GM12891 (cell line): ENCODE measurements at regions not wholly inside any gene's neighbourhood (a gene's known extent, or its start where the extent isn't known, plus 50 kb on each side); places are given as distances from the start of the nearest gene placed in this dataset.

Source experiments
- PAX5 ChIP-seq: IDR thresholded peaks from 2 replicates; pipeline ENCODE4 v1.6.1; 2011; ENCODE audit warnings: low read length, moderate library complexity, mild to moderate bottlenecking; ENCODE audit not compliant: insufficient read depth, severe bottlenecking
- POLR2A ChIP-seq: IDR thresholded peaks from 2 replicates; pipeline ENCODE4 v1.6.1; 2011; ENCODE audit warnings: low read depth, low read length, control low read depth
- POLR2AphosphoS5 ChIP-seq: IDR thresholded peaks from 2 replicates; pipeline ENCODE4 v1.6.1; 2011; ENCODE audit warnings: low read depth, low read length, control low read depth
- SPI1 ChIP-seq: IDR thresholded peaks from 2 replicates; pipeline ENCODE4 v1.6.1; 2011; ENCODE audit warnings: low read depth, low read length, control low read depth
- TAF1 ChIP-seq: IDR thresholded peaks from 2 replicates; pipeline ENCODE4 v1.6.1; 2011; ENCODE audit warnings: low read depth, low read length, control low read depth

GRCh38 chr9:8252445-8252844, 452.9 kb upstream of the DMAC1 start:
- no peak for TF ChIP-seq POLR2A
- TF ChIP-seq SPI1, result no peak
- TF ChIP-seq TAF1, result no peak
- TF ChIP-seq PAX5, result no peak
- TF ChIP-seq POLR2AphosphoS5, result no peak
